ENCODE measurements at regions not wholly inside any gene's neighbourhood (a gene's known extent, or its start where the extent isn't known, plus 50 kb on each side); places are given as distances from the start of the nearest gene placed in this dataset.

- H3K4me3 ChIP-seq (ENCODE audit: low read length) = no peak overlapping the region
- DNase-seq (ENCODE audit: low read depth) = no peak
- TF ChIP-seq, protein P1, sequence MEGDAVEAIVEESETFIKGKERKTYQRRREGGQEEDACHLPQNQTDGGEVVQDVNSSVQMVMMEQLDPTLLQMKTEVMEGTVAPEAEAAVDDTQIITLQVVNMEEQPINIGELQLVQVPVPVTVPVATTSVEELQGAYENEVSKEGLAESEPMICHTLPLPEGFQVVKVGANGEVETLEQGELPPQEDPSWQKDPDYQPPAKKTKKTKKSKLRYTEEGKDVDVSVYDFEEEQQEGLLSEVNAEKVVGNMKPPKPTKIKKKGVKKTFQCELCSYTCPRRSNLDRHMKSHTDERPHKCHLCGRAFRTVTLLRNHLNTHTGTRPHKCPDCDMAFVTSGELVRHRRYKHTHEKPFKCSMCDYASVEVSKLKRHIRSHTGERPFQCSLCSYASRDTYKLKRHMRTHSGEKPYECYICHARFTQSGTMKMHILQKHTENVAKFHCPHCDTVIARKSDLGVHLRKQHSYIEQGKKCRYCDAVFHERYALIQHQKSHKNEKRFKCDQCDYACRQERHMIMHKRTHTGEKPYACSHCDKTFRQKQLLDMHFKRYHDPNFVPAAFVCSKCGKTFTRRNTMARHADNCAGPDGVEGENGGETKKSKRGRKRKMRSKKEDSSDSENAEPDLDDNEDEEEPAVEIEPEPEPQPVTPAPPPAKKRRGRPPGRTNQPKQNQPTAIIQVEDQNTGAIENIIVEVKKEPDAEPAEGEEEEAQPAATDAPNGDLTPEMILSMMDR (conservative IDR thresholded peaks at IDR 0.05; ENCODE audit: low read depth, low read length) = no peak
Observed at GRCh38 chr3:159236321-159236720, 434.5 kb downstream of the MFSD1 start.

DNA sequence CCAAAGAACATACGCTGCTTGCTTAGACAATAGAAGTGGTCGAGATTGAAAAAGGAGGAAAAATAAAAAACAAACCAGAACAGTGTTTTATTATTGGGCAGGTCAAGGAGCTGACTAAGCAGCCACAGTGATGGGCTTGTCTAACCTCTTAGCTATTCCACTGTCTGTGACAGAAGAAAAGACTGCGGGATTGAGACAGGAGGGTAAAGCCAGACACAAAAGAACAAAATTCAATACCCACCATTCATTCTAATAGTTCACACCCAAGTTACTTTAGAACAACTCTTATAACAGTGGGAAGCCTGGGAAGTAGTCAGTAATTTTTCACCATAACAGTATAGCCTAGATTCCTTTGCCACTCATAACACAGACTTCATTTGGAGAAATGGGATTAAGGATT, 435.4 kb downstream of the MFSD1 start:
- TF ChIP-seq, protein P1 (conservative IDR thresholded peaks at IDR 0.05; ENCODE audit: low read depth, low read length) = no peak
- H3K4me3 ChIP-seq (ENCODE audit: low read length) = no peak overlapping the region
- DNase-seq (ENCODE audit: low read depth) = no peak

DNA sequence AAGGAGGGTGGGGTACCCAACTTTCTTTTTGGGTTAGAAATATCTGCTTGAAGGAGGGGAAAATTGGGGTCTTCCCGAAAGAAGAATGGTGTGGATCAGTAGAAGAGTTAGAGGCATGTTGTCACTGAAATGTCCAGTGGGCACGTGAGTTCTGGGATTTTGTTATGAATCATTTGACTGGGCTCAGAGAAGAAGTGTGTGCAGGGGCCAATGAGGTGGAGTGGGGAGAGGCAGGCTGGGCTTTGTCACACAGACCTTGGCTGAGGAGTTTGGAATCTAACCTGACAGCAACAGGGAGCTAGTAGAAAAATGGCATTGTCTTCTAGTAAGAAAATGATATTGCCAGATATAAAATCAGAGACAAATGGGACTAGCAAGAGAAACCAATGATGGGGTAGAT, 436.8 kb downstream of the MFSD1 start:
- no peak overlapping the region for H3K4me3 ChIP-seq (ENCODE audit: low read length)
- TF ChIP-seq, protein P1 (conservative IDR thresholded peaks at IDR 0.05; ENCODE audit: low read depth, low read length) = no peak
- DNase-seq (ENCODE audit: low read depth) = no peak

DNA sequence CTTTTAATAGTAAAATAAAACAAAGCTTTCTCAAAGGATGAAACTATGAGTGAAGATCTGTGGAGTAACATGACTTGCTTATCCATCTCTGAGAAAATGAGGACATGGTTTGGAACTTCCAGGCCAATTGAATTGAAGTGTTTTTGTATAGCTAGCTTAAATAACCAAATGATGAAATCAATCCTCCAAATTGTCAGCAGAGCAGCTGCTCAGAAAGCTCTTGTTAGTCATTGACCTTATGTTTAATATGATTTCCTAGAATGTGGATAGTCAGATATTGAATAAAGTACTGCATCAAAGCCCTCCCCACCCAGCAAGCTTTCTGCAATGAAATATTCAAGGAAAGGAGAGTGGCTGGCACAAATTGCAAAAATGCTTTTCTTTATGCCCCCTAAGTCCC, 437.2 kb downstream of the MFSD1 start:
- no peak overlapping the region for H3K4me3 ChIP-seq (ENCODE audit: low read length)
- DNase-seq (ENCODE audit: low read depth) = no peak
- TF ChIP-seq, protein P1 (conservative IDR thresholded peaks at IDR 0.05; ENCODE audit: low read depth, low read length) = no peak

DNA sequence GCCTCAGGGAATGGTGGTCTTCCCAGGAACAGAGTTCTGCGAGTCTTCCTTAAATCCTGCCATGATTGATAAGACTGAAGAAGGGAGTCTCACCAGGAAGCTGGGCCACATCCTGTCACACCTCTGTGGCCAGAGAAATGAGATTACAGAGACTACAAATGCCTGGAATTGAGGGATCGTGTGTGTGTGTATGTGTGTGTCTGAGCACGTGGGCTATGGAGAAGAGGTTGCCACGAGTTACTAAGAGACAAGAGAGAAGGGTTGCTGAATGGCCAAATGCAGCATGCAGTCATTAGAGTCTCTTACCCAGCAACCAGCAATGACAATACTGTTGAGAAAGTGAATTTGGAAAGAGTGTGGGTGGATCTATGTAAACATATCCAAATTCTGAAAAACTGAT, 443.1 kb downstream of the MFSD1 start:
- no peak for DNase-seq (ENCODE audit: low read depth)
- H3K4me3 ChIP-seq (ENCODE audit: low read length) = no peak overlapping the region
- TF ChIP-seq, protein P1 (conservative IDR thresholded peaks at IDR 0.05; ENCODE audit: low read depth, low read length) = no peak

DNA sequence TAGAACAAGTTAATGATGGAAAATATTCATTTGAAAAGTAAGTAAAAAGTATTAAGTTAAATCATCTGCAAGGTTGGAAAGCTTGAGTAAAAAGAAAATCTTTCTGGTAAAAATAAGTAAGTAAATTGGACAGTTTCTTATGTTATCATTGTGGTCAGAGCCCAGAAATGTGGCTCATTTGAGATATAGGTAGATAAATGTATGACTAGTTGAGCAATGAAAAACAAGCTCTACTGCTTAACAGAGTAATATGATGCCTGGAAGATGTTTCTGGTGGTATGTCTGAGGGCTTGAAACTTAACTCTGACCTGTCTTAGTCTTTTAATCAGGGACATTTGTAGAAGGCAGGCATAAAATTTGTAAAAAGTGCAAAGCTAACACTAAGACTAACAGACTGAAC, 444.0 kb downstream of the MFSD1 start:
- TF ChIP-seq, protein P1 (conservative IDR thresholded peaks at IDR 0.05; ENCODE audit: low read depth, low read length) = no peak
- H3K4me3 ChIP-seq (ENCODE audit: low read length) = no peak overlapping the region
- DNase-seq (ENCODE audit: low read depth) = no peak

GRCh38 chr3:159246385-159246784, 444.5 kb downstream of the MFSD1 start:
- no peak for DNase-seq (ENCODE audit: low read depth)
- no peak overlapping the region for H3K4me3 ChIP-seq (ENCODE audit: low read length)
- TF ChIP-seq, protein P1 (conservative IDR thresholded peaks at IDR 0.05; ENCODE audit: low read depth, low read length) = no peak
